ENCODE measurements at regions not wholly inside any gene's neighbourhood (a gene's known extent, or its start where the extent isn't known, plus 50 kb on each side); places are given as distances from the start of the nearest gene placed in this dataset.

GRCh38 chr2:82539280-82539621, 1919.8 kb downstream of the SUCLG1 start:
- Histone ChIP-seq H3K4me3 (no peak overlapping the region), H3K36me3 (no peaks in the 10 kb centered on the region), H3K27ac (no peak overlapping the region), H3K4me1 (no peaks in the 10 kb centered on the region), H3K9me3 (no peaks in the 10 kb centered on the region), H3K27me3 (no peaks in the 10 kb centered on the region)
- TF ChIP-seq POLR2AphosphoS5 (IDR thresholded peaks at IDR 0.05) (no peak), POLR2A (IDR thresholded peaks at IDR 0.05) (no peak)
- WGBS, 2 donors: 56 to 58% methylated on average over 3 of the region's 3 CpGs
- DNase-seq (no peak), ATAC-seq (ENCODE audit: low FRiP score in 2 of 2) (no peak)

- H3K4me1 ChIP-seq: no peaks in the 10 kb centered on the region
- H3K4me3 ChIP-seq: no peak overlapping the region
- TF ChIP-seq POLR2A (IDR thresholded peaks at IDR 0.05) (no peak), POLR2AphosphoS5 (IDR thresholded peaks at IDR 0.05) (no peak)
- TF ChIP-seq, protein P1, sequence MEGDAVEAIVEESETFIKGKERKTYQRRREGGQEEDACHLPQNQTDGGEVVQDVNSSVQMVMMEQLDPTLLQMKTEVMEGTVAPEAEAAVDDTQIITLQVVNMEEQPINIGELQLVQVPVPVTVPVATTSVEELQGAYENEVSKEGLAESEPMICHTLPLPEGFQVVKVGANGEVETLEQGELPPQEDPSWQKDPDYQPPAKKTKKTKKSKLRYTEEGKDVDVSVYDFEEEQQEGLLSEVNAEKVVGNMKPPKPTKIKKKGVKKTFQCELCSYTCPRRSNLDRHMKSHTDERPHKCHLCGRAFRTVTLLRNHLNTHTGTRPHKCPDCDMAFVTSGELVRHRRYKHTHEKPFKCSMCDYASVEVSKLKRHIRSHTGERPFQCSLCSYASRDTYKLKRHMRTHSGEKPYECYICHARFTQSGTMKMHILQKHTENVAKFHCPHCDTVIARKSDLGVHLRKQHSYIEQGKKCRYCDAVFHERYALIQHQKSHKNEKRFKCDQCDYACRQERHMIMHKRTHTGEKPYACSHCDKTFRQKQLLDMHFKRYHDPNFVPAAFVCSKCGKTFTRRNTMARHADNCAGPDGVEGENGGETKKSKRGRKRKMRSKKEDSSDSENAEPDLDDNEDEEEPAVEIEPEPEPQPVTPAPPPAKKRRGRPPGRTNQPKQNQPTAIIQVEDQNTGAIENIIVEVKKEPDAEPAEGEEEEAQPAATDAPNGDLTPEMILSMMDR (IDR thresholded peaks at IDR 0.05): no peak
- WGBS, 2 donors: 86 to 87% methylated on average over 1 of the region's 1 CpG
- no peaks in the 10 kb centered on the region for H3K9me3 ChIP-seq
- H3K27ac ChIP-seq: no peak overlapping the region
- no peaks in the 10 kb centered on the region for H3K27me3 ChIP-seq
- ATAC-seq (ENCODE audit: low FRiP score in 2 of 2): no peak
- H3K36me3 ChIP-seq: no peaks in the 10 kb centered on the region
- no peak for DNase-seq
Observed at GRCh38 chr2:82538590-82539279, 1920.3 kb downstream of the SUCLG1 start.

- Histone ChIP-seq H3K9me3 (no peaks in the 10 kb centered on the region), H3K27ac (no peak overlapping the region), H3K4me1 (no peaks in the 10 kb centered on the region), H3K4me3 (no peak overlapping the region), H3K27me3 (no peaks in the 10 kb centered on the region), H3K36me3 (no peaks in the 10 kb centered on the region)
- TF ChIP-seq POLR2A (IDR thresholded peaks at IDR 0.05) (no peak), POLR2AphosphoS5 (IDR thresholded peaks at IDR 0.05) (no peak)
- WGBS, 2 donors: 87 to 92% methylated on average over 8 of the region's 8 CpGs
- no peak for ATAC-seq (ENCODE audit: low FRiP score in 2 of 2)
- DNase-seq: no peak
Observed at GRCh38 chr2:82528288-82528687, 1930.8 kb downstream of the SUCLG1 start.

DNA sequence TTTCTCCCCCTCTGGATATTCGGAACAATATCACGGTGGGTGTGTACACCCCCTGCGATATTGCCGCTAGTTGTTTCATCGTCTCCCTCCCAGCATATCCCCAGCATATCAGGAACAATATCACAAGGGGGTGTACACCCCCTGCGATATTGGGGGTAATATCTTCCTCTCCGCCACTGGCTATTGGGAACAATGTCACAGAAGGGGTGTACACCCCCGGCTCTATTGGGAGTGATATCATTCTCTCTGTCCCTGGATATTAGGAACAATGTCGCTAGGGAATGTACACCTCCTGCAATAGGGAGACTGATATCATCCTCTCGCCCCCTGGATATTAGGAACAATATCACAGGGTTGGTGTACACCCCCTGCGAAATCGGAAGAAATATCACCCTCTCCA, 1932.0 kb downstream of the SUCLG1 start:
- Histone ChIP-seq H3K27ac (no peak overlapping the region), H3K36me3 (no peaks in the 10 kb centered on the region), H3K27me3 (no peaks in the 10 kb centered on the region), H3K4me3 (no peak overlapping the region), H3K4me1 (no peaks in the 10 kb centered on the region), H3K9me3 (no peaks in the 10 kb centered on the region)
- no peak for ATAC-seq (ENCODE audit: low FRiP score in 2 of 2)
- WGBS, 2 donors: 95 to 96% methylated on average over 12 of the region's 12 CpGs
- DNase-seq: no peak
- TF ChIP-seq POLR2A (IDR thresholded peaks at IDR 0.05): no peak

DNA sequence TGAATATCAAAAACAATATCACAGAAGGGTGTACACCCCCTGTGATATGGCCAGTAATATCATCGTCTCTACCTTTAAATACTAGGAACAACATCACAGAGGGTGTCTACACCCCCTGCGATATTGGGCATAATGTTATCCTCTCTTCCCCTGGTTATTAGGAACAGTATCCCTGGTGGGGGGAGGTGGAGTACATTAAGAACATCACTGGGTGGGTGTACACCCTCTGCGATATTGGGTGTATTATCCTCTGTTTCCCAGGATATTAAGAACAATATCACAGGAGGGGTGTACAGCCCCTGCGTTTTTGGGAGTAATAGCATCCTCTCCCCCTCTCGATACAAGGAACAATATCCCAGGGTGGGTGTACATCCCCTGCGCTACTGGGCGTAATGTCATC, 1932.8 kb downstream of the SUCLG1 start:
- Histone ChIP-seq H3K4me3 (no peak overlapping the region), H3K36me3 (no peaks in the 10 kb centered on the region), H3K9me3 (no peaks in the 10 kb centered on the region), H3K27ac (no peak overlapping the region), H3K27me3 (no peaks in the 10 kb centered on the region), H3K4me1 (no peaks in the 10 kb centered on the region)
- WGBS, 2 donors: 90 to 92% methylated on average over 7 of the region's 7 CpGs
- ATAC-seq (ENCODE audit: low FRiP score in 2 of 2) (no peak), DNase-seq (no peak)
- TF ChIP-seq, protein P1 (IDR thresholded peaks at IDR 0.05): no peak
- TF ChIP-seq POLR2AphosphoS5 (IDR thresholded peaks at IDR 0.05): no peak
- TF ChIP-seq POLR2A (IDR thresholded peaks at IDR 0.05): no peak
- no peak for TF ChIP-seq EP300 (IDR thresholded peaks at IDR 0.05)

GRCh38 chr2:82525744-82526143, 1933.3 kb downstream of the SUCLG1 start:
- Histone ChIP-seq H3K4me1 (no peaks in the 10 kb centered on the region), H3K9me3 (no peaks in the 10 kb centered on the region), H3K4me3 (no peak overlapping the region), H3K27me3 (no peaks in the 10 kb centered on the region), H3K27ac (no peak overlapping the region), H3K36me3 (no peaks in the 10 kb centered on the region)
- TF ChIP-seq, protein P1 (IDR thresholded peaks at IDR 0.05): no peak
- TF ChIP-seq POLR2A (IDR thresholded peaks at IDR 0.05) (no peak), EP300 (IDR thresholded peaks at IDR 0.05) (no peak), POLR2AphosphoS5 (IDR thresholded peaks at IDR 0.05) (no peak)
- WGBS, 2 donors: 87 to 89% methylated on average over 8 of the region's 8 CpGs
- no peak for ATAC-seq (ENCODE audit: low FRiP score in 2 of 2)
- no peak for DNase-seq

All from upper lobe of left lung (tissue), 6 donors.